ENCODE measurements at regions not wholly inside any gene's neighbourhood (a gene's known extent, or its start where the extent isn't known, plus 50 kb on each side); places are given as distances from the start of the nearest gene placed in this dataset.

GRCh38 chr9:135023786-135024405 is 63.6 kb upstream of the OLFM1 start:
- no peak for DNase-seq (ENCODE audit: extremely low spot score, unreplicated experiment)
- H3K27me3 Mint-ChIP-seq (ENCODE audit: unreplicated experiment), result peaks cover 17% of the 10 kb centered on the region
- H3K36me3 Mint-ChIP-seq (ENCODE audit: unreplicated experiment), result no peaks in the 10 kb centered on the region
- TF ChIP-seq CTCF (IDR thresholded peaks at IDR 0.05), result no peak
- H3K4me1 Mint-ChIP-seq (ENCODE audit: unreplicated experiment), result peaks cover 8% of the 10 kb centered on the region
- H3K27ac Mint-ChIP-seq (ENCODE audit: unreplicated experiment), result no peak overlapping the region
- H3K9me3 Mint-ChIP-seq (ENCODE audit: unreplicated experiment), result peaks cover 4% of the 10 kb centered on the region
- H3K4me3 Mint-ChIP-seq (ENCODE audit: unreplicated experiment), result no peak overlapping the region

GRCh38 chr9:135029463-135029862 is 58.0 kb upstream of the OLFM1 start:
- TF ChIP-seq CTCF (IDR thresholded peaks at IDR 0.05), result no peak
- peaks cover 10% of the 10 kb centered on the region for H3K27me3 Mint-ChIP-seq (ENCODE audit: unreplicated experiment)
- H3K9me3 Mint-ChIP-seq (ENCODE audit: unreplicated experiment), result peaks cover 4% of the 10 kb centered on the region
- DNase-seq (ENCODE audit: extremely low spot score, unreplicated experiment), result no peak
- H3K36me3 Mint-ChIP-seq (ENCODE audit: unreplicated experiment), result no peaks in the 10 kb centered on the region
- no peaks in the 10 kb centered on the region for H3K4me1 Mint-ChIP-seq (ENCODE audit: unreplicated experiment)
- H3K4me3 Mint-ChIP-seq (ENCODE audit: unreplicated experiment), result no peak overlapping the region
- H3K27ac Mint-ChIP-seq (ENCODE audit: unreplicated experiment), result no peak overlapping the region

GRCh38 chr9:135029871-135030565 is 57.5 kb upstream of the OLFM1 start:
- Mint-ChIP-seq H3K27me3 (ENCODE audit: unreplicated experiment) (peaks cover 9% of the 10 kb centered on the region), H3K36me3 (ENCODE audit: unreplicated experiment) (no peaks in the 10 kb centered on the region)
- no peak for DNase-seq (ENCODE audit: extremely low spot score, unreplicated experiment)

GRCh38 chr9:135030566-135031226 is 56.8 kb upstream of the OLFM1 start:
- Mint-ChIP-seq H3K4me3 (ENCODE audit: unreplicated experiment) (no peak overlapping the region), H3K27me3 (ENCODE audit: unreplicated experiment) (peaks cover 8% of the 10 kb centered on the region), H3K27ac (ENCODE audit: unreplicated experiment) (no peak overlapping the region), H3K36me3 (ENCODE audit: unreplicated experiment) (no peaks in the 10 kb centered on the region), H3K9me3 (ENCODE audit: unreplicated experiment) (no peaks in the 10 kb centered on the region), H3K4me1 (ENCODE audit: unreplicated experiment) (no peaks in the 10 kb centered on the region)
- no peak for TF ChIP-seq CTCF (IDR thresholded peaks at IDR 0.05)
- DNase-seq (ENCODE audit: extremely low spot score, unreplicated experiment), result no peak

More at GRCh38 chr9:135029871-135030565, 57.5 kb upstream of the OLFM1 start:
- Mint-ChIP-seq H3K27ac (ENCODE audit: unreplicated experiment) (no peak overlapping the region), H3K4me1 (ENCODE audit: unreplicated experiment) (no peaks in the 10 kb centered on the region), H3K4me3 (ENCODE audit: unreplicated experiment) (no peak overlapping the region), H3K9me3 (ENCODE audit: unreplicated experiment) (peaks cover 1% of the 10 kb centered on the region)
- TF ChIP-seq CTCF (IDR thresholded peaks at IDR 0.05), result no peak
